ENCODE measurements at regions not wholly inside any gene's neighbourhood (a gene's known extent, or its start where the extent isn't known, plus 50 kb on each side); places are given as distances from the start of the nearest gene placed in this dataset.

DNA sequence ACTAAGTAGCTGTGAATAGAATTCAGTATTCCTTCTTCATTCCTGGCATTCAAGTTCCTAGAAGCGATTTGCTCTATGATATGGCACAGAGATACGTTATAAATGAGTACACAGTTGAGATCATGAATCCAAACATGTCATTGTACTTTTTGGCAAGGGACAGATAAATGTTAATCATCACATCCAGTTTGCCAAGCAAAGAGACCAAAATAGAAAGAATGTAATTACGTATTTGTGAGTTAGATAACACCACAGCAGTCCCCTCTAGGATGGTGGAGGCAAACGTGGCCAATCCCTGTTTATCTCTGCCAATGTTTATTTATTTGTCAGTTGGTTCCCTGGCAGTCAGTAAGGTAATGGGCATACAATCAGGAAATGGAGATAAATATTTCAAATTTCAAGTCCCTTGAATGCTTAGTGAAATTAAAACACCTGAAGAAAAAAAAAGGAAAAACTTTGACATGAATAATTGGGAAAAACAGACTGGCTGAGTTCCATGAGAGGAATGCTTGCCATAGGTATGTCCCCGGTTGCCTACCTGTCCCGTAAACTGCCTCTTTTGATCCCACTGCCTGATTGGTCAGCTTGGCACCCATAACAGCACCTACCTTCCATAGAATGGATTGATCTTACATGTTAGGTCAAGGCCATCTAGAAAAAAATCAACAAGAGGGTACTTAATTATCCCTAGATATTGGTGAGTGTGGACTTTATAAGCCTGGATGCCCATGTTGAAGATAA is 451.1 kb upstream of the NETO1 start:
- no peaks in the 10 kb centered on the region for H3K27me3 ChIP-seq (replicated peaks in 1 of 2; ENCODE audit: control insufficient read depth in 2 of 2, insufficient read depth in 2 of 2, low read length in 1 of 2)
- SMC1A ChIA-PET (ENCODE audit: uncharacterized antibody, unreplicated experiment) = no interaction called here
- CTCF ChIA-PET = no interaction called here
- POLR2A ChIA-PET = no interaction called here
- no peaks in the 10 kb centered on the region for H3K4me1 ChIP-seq (ENCODE audit: control insufficient read depth, insufficient read depth, low read length)
- no TSS peak for BruUV-seq (replicated peaks)
- TF ChIP-seq SREBF1 (IDR thresholded peaks at IDR 0.05; ENCODE audit: low read length) = no peak
- TF ChIP-seq JUNB (IDR thresholded peaks at IDR 0.05) = no peak
- TF ChIP-seq NR2C1 (IDR thresholded peaks at IDR 0.05) = no peak
- TF ChIP-seq IKZF1 (conservative IDR thresholded peaks at IDR 0.05) = no peak
- TF ChIP-seq NFIC (IDR thresholded peaks at IDR 0.05; ENCODE audit: low read depth, low read length) = no peak
- TF ChIP-seq, protein P1, sequence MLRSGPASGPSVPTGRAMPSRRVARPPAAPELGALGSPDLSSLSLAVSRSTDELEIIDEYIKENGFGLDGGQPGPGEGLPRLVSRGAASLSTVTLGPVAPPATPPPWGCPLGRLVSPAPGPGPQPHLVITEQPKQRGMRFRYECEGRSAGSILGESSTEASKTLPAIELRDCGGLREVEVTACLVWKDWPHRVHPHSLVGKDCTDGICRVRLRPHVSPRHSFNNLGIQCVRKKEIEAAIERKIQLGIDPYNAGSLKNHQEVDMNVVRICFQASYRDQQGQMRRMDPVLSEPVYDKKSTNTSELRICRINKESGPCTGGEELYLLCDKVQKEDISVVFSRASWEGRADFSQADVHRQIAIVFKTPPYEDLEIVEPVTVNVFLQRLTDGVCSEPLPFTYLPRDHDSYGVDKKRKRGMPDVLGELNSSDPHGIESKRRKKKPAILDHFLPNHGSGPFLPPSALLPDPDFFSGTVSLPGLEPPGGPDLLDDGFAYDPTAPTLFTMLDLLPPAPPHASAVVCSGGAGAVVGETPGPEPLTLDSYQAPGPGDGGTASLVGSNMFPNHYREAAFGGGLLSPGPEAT (IDR thresholded peaks at IDR 0.05; ENCODE audit: low read depth) = no peak
- no peak for TF ChIP-seq CBFB (IDR thresholded peaks at IDR 0.05; ENCODE audit: low read depth)
- TF ChIP-seq ETV6 (conservative IDR thresholded peaks at IDR 0.05 in 1 of 2, IDR thresholded peaks at IDR 0.05 in 1 of 2; ENCODE audit: borderline replicate concordance in 1 of 2, low read depth in 1 of 2) = no peak
- no peak for TF ChIP-seq SMAD5 (IDR thresholded peaks at IDR 0.05; ENCODE audit: low read depth)
- no peak for TF ChIP-seq RELA (IDR thresholded peaks at IDR 0.05; ENCODE audit: borderline replicate concordance, partially characterized antibody)
- TF ChIP-seq, protein P2, sequence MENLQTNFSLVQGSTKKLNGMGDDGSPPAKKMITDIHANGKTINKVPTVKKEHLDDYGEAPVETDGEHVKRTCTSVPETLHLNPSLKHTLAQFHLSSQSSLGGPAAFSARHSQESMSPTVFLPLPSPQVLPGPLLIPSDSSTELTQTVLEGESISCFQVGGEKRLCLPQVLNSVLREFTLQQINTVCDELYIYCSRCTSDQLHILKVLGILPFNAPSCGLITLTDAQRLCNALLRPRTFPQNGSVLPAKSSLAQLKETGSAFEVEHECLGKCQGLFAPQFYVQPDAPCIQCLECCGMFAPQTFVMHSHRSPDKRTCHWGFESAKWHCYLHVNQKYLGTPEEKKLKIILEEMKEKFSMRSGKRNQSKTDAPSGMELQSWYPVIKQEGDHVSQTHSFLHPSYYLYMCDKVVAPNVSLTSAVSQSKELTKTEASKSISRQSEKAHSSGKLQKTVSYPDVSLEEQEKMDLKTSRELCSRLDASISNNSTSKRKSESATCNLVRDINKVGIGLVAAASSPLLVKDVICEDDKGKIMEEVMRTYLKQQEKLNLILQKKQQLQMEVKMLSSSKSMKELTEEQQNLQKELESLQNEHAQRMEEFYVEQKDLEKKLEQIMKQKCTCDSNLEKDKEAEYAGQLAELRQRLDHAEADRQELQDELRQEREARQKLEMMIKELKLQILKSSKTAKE (IDR thresholded peaks at IDR 0.05; ENCODE audit: low read depth, poor library complexity, severe bottlenecking) = no peak
- TF ChIP-seq RB1 (IDR thresholded peaks at IDR 0.05; ENCODE audit: borderline replicate concordance) = no peak
- no peak for TF ChIP-seq SUZ12 (IDR thresholded peaks at IDR 0.05; ENCODE audit: unreplicated experiment)
- no peak overlapping the region for H3K27ac ChIP-seq (ENCODE audit: control insufficient read depth, insufficient read depth)
- intact Hi-C loops (cut with micrococcal nuclease; ENCODE audit: unreplicated experiment) (no loop called here), in situ Hi-C loops (cut with MboI) (no loop called here)
- no peaks in the 10 kb centered on the region for H3K9me3 ChIP-seq (replicated peaks; ENCODE audit: control insufficient read depth, insufficient read depth, low read length)
- 9% methylated on average over 6 of the region's 6 CpGs for WGBS (ENCODE audit: insufficient coverage, insufficient replicate concordance, low lambda C conversion rate, missing lambda C conversion rate)
- no peak overlapping the region for H3K4me3 ChIP-seq
- no peak overlapping the region for H3K4me2 ChIP-seq (ENCODE audit: control insufficient read depth, insufficient read depth)
- no peaks in the 10 kb centered on the region for H3K79me2 ChIP-seq (ENCODE audit: control insufficient read depth, insufficient read depth, low read length)
- ATAC-seq = no peak
- H3K9ac ChIP-seq (ENCODE audit: control insufficient read depth, insufficient read depth, low read length) = no peak overlapping the region
- no peak overlapping the region for H2AFZ ChIP-seq (ENCODE audit: control insufficient read depth, low read depth, low read length)
- no peaks in the 10 kb centered on the region for H4K20me1 ChIP-seq (ENCODE audit: control insufficient read depth, insufficient read depth)
- no peak for DNase-seq (ENCODE audit: low read depth, low spot score)
- FAIRE-seq = no peak
- no peaks in the 10 kb centered on the region for H3K36me3 ChIP-seq (ENCODE audit: control insufficient read depth in 2 of 2, insufficient read depth in 2 of 2, low read length in 1 of 2)
- RAD21 ChIA-PET (ENCODE audit: unreplicated experiment) = no interaction called here
